ENCODE measurements at regions not wholly inside any gene's neighbourhood (a gene's known extent, or its start where the extent isn't known, plus 50 kb on each side); places are given as distances from the start of the nearest gene placed in this dataset.
A peak's percentile ranks its signal among the peaks of the same experiment; 100 is the strongest.

DNA sequence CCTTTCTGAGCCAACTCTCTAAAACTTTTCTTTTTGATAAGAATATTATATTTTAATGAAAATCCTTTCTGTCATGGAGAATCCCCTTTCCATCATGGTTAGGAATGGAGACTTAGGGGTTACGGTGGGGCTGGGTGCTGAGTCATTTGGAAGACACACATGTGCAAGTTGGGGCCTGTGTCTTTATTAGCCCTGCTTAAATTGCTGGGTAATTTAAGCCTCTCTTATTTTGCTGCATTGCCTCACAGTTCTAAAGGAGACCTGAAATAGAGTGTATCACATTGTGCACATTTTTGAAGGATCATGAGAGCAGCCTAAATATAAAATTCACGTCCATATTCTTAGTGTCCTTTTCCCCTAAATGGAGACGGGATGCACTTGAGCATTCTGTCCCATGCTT is 61.8 kb upstream of the RBFOX1 start:
- Histone ChIP-seq H3K27me3 (ENCODE audit: control insufficient read depth, insufficient read depth, low read length) (no peaks in the 10 kb centered on the region), H3K9me3 (ENCODE audit: control insufficient read depth, insufficient read depth, low read depth, low read length) (no peaks in the 10 kb centered on the region), H2AFZ (ENCODE audit: low read length) (no peak overlapping the region), H3K4me1 (ENCODE audit: control insufficient read depth, extremely low read depth, insufficient read depth, low read length) (no peaks in the 10 kb centered on the region), H3K4me2 (ENCODE audit: extremely low read depth, insufficient read depth, low read length) (no peak overlapping the region), H4K20me1 (ENCODE audit: control insufficient read depth, extremely low read depth, insufficient read depth, low read length) (no peaks in the 10 kb centered on the region), H3K79me2 (ENCODE audit: control insufficient read depth, insufficient read depth, low read length) (no peaks in the 10 kb centered on the region), H3K36me3 (ENCODE audit: control insufficient read depth, insufficient read depth, low read length) (no peaks in the 10 kb centered on the region), H3K27ac (ENCODE audit: insufficient read depth, low read length) (no peak overlapping the region), H3K4me3 (replicated peaks in 1 of 4; ENCODE audit: control extremely low read depth in 1 of 4, insufficient read depth in 1 of 4, low read depth in 3 of 4, low read length in 4 of 4) (no peak overlapping the region), H3K9ac (ENCODE audit: insufficient read depth, low read length) (no peak overlapping the region)
- no peak for DNase-seq (ENCODE audit: low read depth in 2 of 2)
- TF ChIP-seq EZH2 (IDR thresholded peaks at IDR 0.05; ENCODE audit: low read length, missing control alignments) (no peak), CTCF (conservative IDR thresholded peaks at IDR 0.05 in 1 of 2, IDR thresholded peaks at IDR 0.05 in 1 of 2; ENCODE audit: low read depth in 1 of 2, low read length in 2 of 2) (no peak)

DNA sequence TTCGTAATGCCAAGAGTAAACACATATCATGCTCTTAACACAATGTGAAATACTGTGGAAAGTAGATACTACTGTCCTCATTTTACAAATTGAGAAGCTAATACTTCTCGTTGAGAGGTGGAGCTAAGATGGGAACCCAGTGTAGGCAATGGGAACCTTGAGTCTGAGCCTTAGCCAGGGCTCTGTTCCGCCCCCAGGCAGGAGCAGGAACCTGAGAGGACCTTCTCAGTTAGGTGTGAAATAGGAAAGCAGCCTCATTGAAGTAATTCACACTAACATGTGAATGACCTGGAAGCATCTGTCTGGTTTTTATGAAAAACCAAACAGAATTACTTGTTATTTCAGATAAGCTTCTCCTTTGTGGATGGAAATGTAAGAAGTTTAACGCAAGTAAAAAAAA is 62.6 kb upstream of the RBFOX1 start:
- no peak overlapping the region for H2AFZ ChIP-seq (ENCODE audit: low read length)
- no peak overlapping the region for H3K4me3 ChIP-seq (replicated peaks in 1 of 4; ENCODE audit: control extremely low read depth in 1 of 4, insufficient read depth in 1 of 4, low read depth in 3 of 4, low read length in 4 of 4)
- DNase-seq (ENCODE audit: low read depth in 2 of 2): no peak
- no peaks in the 10 kb centered on the region for H3K79me2 ChIP-seq (ENCODE audit: control insufficient read depth, insufficient read depth, low read length)
- H3K9ac ChIP-seq (ENCODE audit: insufficient read depth, low read length): no peak overlapping the region
- no peaks in the 10 kb centered on the region for H3K9me3 ChIP-seq (ENCODE audit: control insufficient read depth, insufficient read depth, low read depth, low read length)
- no peak for TF ChIP-seq EZH2 (IDR thresholded peaks at IDR 0.05; ENCODE audit: low read length, missing control alignments)
- TF ChIP-seq CTCF (conservative IDR thresholded peaks at IDR 0.05 in 1 of 2, IDR thresholded peaks at IDR 0.05 in 1 of 2; ENCODE audit: low read depth in 1 of 2, low read length in 2 of 2): no peak
- H3K4me2 ChIP-seq (ENCODE audit: extremely low read depth, insufficient read depth, low read length): no peak overlapping the region
- no peaks in the 10 kb centered on the region for H3K4me1 ChIP-seq (ENCODE audit: control insufficient read depth, extremely low read depth, insufficient read depth, low read length)
- H4K20me1 ChIP-seq (ENCODE audit: control insufficient read depth, extremely low read depth, insufficient read depth, low read length): no peaks in the 10 kb centered on the region
- H3K27ac ChIP-seq (ENCODE audit: insufficient read depth, low read length): no peak overlapping the region
- H3K36me3 ChIP-seq (ENCODE audit: control insufficient read depth, insufficient read depth, low read length): no peaks in the 10 kb centered on the region
- no peaks in the 10 kb centered on the region for H3K27me3 ChIP-seq (ENCODE audit: control insufficient read depth, insufficient read depth, low read length)

DNA sequence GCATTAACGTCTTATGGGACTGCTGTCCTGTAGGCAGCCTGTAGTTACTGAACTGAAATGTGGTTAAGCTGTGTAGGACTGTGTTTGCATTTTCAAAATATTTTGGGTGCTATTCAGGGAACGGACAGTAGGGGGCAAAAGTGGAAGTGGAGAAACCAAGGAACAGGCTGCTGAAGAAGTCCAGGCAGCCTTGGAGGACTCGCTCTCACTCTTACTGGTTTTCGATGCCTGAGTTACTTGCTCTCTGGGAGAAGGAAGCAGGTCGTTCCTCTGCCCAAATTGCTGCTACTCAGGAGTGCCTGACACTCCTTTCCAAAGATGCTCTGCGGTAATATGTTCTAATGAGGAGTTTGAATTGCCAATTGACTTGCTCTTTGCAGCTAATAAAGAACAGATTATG is 64.5 kb upstream of the RBFOX1 start:
- no peak overlapping the region for H3K4me2 ChIP-seq (ENCODE audit: extremely low read depth, insufficient read depth, low read length)
- no peak overlapping the region for H3K9ac ChIP-seq (ENCODE audit: insufficient read depth, low read length)
- H3K4me3 ChIP-seq (replicated peaks in 1 of 4; ENCODE audit: control extremely low read depth in 1 of 4, insufficient read depth in 1 of 4, low read depth in 3 of 4, low read length in 4 of 4): no peak overlapping the region
- no peaks in the 10 kb centered on the region for H3K79me2 ChIP-seq (ENCODE audit: control insufficient read depth, insufficient read depth, low read length)
- H3K27me3 ChIP-seq (ENCODE audit: control insufficient read depth, insufficient read depth, low read length): no peaks in the 10 kb centered on the region
- no peaks in the 10 kb centered on the region for H3K4me1 ChIP-seq (ENCODE audit: control insufficient read depth, extremely low read depth, insufficient read depth, low read length)
- DNase-seq (ENCODE audit: low read depth in 2 of 2): no peak
- H3K27ac ChIP-seq (ENCODE audit: insufficient read depth, low read length): no peak overlapping the region
- H3K36me3 ChIP-seq (ENCODE audit: control insufficient read depth, insufficient read depth, low read length): no peaks in the 10 kb centered on the region
- no peak overlapping the region for H2AFZ ChIP-seq (ENCODE audit: low read length)
- H4K20me1 ChIP-seq (ENCODE audit: control insufficient read depth, extremely low read depth, insufficient read depth, low read length): no peaks in the 10 kb centered on the region
- TF ChIP-seq EZH2 (IDR thresholded peaks at IDR 0.05; ENCODE audit: low read length, missing control alignments) (no peak), CTCF (conservative IDR thresholded peaks at IDR 0.05 in 1 of 2, IDR thresholded peaks at IDR 0.05 in 1 of 2; ENCODE audit: low read depth in 1 of 2, low read length in 2 of 2) (peak; percentile 27 to 28)
- no peaks in the 10 kb centered on the region for H3K9me3 ChIP-seq (ENCODE audit: control insufficient read depth, insufficient read depth, low read depth, low read length)

Data from fibroblast of lung (primary cell).